ENCODE measurements at regions not wholly inside any gene's neighbourhood (a gene's known extent, or its start where the extent isn't known, plus 50 kb on each side); places are given as distances from the start of the nearest gene placed in this dataset.

DNA sequence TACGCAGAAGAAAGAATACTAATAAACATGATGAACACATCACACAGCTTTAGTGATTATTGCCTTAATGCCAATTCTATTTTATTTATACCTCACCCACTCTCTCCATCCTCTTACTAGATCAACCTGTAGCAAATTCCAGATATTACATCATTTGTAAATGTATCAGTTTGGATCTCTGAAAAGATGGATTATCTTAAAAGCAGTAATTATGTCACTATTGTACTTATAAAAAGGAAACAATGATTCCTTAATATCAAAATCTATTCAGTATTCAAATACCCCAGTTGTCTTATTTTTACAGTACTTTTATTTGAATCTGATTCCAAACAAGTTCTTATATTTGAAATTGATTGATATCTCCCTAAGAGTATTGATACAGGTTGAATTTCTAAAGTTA, 892.8 kb upstream of the MDGA2 start:
- TF ChIP-seq, protein P1, sequence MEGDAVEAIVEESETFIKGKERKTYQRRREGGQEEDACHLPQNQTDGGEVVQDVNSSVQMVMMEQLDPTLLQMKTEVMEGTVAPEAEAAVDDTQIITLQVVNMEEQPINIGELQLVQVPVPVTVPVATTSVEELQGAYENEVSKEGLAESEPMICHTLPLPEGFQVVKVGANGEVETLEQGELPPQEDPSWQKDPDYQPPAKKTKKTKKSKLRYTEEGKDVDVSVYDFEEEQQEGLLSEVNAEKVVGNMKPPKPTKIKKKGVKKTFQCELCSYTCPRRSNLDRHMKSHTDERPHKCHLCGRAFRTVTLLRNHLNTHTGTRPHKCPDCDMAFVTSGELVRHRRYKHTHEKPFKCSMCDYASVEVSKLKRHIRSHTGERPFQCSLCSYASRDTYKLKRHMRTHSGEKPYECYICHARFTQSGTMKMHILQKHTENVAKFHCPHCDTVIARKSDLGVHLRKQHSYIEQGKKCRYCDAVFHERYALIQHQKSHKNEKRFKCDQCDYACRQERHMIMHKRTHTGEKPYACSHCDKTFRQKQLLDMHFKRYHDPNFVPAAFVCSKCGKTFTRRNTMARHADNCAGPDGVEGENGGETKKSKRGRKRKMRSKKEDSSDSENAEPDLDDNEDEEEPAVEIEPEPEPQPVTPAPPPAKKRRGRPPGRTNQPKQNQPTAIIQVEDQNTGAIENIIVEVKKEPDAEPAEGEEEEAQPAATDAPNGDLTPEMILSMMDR (IDR thresholded peaks at IDR 0.05): no peak
- no peak for TF ChIP-seq POLR2A (IDR thresholded peaks at IDR 0.05)
- no peak for TF ChIP-seq EP300 (IDR thresholded peaks at IDR 0.05)

Measured in ovary (tissue), 3 donors.